Non-pigmented ciliary epithelial cell (primary cell): ENCODE measurements at regions not wholly inside any gene's neighbourhood (a gene's known extent, or its start where the extent isn't known, plus 50 kb on each side); places are given as distances from the start of the nearest gene placed in this dataset.

Source experiments
- DNase-seq: peaks from one replicate; pipeline ENCODE4 v3.0.0-alpha.2; 2010; ENCODE audit warnings: low read depth

DNA sequence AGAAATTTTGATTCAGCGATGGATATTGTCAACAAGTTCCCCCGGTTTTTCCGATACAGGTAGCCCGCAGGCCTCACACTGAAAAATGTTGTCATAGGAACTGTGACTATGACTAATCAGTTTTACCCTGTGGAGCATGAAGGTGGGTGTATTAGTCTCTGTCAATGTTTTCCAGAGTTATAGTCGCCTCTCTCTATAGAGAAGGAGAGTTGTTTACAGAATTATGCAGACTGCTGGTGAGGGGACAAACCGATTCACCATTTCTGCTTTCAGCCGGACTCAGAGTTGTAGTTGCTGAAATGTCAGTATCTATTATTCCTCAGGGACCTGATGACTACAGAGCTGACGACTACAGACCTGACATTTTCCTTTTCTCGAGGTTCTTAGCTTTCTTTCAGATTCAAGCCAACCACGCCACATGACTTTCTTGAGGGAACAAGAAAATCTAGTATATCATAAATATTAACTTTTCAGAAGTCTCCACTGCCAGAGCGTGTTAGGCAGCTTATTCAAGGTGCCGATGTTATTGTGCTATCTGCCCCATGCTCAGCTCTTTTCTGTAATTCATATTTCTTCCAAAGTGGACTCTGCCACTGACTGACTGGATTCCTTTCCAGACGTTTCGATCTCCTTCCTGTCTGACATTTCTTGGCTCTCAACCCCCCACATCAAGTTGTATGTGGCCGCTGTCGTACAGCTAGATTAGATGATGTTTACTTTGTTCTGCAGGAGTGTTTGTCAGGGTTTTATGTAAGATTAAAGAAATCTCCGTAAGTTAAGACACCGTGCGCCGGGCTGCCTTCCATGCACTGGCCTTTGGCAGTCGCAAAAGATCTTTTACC lies 178.1 kb downstream of the FGF1 start:
- no peak for DNase-seq

GRCh38 chr5:142506756-142507155 lies 179.1 kb downstream of the FGF1 start:
- no peak for DNase-seq

- DNase-seq, result no peak
These were observed 179.8 kb downstream of the FGF1 start for GRCh38 chr5:142506046-142506445.

DNA sequence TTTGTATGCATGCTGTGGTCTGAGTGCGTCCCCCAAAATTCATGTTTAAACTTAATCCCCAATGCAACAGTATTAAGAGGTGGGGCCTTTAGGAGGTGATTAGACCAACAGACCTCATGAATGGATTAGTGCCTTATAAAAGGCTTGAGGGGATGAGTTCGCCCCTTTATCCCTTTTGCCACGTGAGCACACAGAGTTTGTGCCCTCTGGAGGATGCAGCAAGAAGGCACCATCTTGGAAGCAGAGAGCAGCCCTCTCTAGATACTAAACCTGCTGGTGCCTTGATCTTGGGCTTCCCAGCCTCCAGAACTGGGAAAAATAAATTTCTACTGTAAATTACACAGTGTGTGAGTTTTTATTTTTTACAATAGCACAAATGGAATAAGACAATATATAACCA lies 177.1 kb upstream of the SPRY4 start:
- no peak for DNase-seq

- no peak for DNase-seq
These were observed 175.5 kb upstream of the SPRY4 start for GRCh38 chr5:142500227-142500905.

- no peak for DNase-seq
These were observed 174.9 kb upstream of the SPRY4 start for GRCh38 chr5:142499591-142500226.

DNA sequence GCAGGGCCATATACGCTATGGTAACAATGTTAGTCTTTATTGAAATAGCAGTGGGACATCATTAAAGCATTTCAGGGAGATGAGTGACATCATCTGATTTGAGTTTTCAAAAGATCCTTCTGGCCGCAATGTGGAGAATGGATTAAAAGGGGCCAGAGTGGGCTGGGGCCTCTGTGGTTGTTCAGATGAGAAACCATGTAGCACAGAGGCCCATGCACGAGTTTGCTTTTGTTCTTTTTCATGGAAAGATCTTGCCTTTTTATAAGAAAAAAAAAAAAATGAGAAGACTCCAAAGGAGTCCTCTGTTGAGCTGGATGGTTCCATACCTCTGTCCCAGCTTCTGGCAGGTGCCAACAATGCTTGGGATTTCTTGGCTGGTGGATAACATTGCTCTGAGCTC lies 173.5 kb upstream of the SPRY4 start:
- DNase-seq, result no peak

DNA sequence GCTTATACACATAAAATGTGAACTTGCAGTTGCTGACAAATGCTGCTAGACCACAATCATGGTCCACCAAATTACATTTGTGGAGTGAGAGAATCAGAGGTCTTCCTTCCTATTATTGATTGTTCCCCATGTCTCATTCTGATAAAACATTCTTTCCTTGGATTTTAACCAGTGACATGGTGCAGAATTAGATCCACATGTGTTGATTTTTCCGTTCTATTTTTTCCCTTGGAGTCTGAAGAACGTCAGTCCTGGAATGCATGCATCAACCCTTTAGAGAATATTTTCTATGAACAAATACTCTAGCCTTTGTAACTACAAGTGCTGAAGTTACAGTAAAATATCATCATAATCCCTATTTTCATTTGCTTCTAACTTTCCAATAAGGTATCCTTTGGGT lies 170.7 kb upstream of the SPRY4 start:
- no peak for DNase-seq

GRCh38 chr5:142493875-142494518 lies 169.2 kb upstream of the SPRY4 start:
- DNase-seq, result no peak

- DNase-seq, result no peak
These were observed 168.0 kb upstream of the SPRY4 start for GRCh38 chr5:142492781-142493281.

- DNase-seq, result no peak
These were observed 166.9 kb upstream of the SPRY4 start for GRCh38 chr5:142491679-142492078.

GRCh38 chr5:142491270-142491669 lies 166.4 kb upstream of the SPRY4 start:
- DNase-seq, result no peak

DNA sequence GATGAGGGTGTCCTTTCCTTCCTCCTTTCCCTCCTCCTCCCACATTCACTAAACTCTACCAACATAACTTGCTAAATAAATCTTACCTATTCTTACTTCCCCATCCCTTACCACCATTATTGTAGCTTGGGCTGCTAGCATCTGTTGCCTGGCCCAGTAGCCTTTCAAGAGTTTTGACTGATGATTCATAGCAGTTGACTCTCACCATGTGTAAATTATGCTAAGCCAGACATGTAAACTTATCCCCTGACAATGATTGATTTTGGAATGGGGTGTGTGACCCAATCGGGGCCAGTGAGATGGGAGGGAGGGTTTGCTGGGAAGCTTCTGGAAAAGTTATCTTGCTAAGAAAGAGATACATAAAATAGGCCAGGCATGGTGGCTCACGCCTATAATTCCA lies 161.8 kb upstream of the SPRY4 start:
- DNase-seq, result no peak

DNA sequence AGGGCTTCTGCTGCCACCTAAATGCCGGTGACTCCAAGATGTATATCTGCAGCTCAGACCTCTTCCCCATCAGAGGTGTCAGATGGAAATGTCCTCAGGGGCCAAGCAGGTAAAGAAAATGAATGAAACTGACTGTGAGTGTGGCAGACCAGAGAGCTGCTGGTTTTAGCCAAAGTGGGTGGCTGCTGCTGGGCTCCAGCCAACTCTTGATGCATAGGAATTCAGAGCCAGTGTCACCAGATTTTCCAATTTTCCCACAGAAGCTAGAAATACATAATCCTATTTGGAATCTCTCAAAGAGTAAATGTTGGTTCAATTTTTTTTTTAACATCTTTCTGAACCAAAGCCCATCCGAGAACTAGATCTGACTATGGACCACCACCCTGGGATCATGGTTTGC lies 161.2 kb upstream of the SPRY4 start:
- no peak for DNase-seq

- DNase-seq, result no peak
These were observed 160.1 kb upstream of the SPRY4 start for GRCh38 chr5:142484821-142485387.

DNA sequence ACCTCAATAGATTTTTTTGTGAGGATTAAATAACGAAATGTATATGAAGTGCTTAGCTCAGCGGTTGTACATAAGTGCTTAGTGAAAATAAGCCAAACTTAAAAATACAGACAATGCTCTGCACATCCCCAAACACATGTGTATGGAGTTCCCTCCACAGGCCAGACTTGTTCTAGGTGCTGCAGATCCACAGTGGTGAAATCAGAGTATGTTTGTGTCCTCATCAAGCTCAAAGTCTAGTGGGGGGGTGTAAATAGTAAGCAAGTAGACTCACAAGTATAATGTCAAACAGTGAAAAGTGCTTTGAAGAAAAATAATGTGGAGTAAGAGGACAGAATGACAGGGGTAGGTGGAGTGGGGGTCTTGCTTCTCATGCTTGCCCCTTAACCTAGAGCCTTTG lies 157.4 kb upstream of the SPRY4 start:
- no peak for DNase-seq

GRCh38 chr5:142481410-142481809 lies 156.6 kb upstream of the SPRY4 start:
- DNase-seq, result no peak

- no peak for DNase-seq
These were observed 155.2 kb upstream of the SPRY4 start for GRCh38 chr5:142479854-142480519.

DNA sequence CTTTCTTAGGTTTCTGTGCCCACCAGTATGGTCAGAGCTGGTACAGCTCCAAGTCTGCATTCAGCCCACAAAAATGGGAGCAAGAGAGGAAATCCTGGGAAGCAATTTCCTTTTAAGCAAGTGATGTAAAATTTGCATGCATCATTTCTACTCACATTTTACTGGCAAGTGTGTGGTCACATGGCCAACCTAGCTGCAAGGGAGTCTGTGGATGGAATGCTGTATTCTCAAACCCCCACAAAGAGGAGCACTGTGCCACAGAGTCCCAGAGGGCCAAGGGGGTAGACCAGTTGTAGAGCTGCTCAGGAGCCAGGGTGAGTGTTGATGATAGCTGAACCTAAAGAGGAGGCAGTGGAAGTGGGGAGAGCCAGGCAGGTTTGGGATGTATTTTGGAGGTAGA lies 154.3 kb upstream of the SPRY4 start:
- no peak for DNase-seq

DNA sequence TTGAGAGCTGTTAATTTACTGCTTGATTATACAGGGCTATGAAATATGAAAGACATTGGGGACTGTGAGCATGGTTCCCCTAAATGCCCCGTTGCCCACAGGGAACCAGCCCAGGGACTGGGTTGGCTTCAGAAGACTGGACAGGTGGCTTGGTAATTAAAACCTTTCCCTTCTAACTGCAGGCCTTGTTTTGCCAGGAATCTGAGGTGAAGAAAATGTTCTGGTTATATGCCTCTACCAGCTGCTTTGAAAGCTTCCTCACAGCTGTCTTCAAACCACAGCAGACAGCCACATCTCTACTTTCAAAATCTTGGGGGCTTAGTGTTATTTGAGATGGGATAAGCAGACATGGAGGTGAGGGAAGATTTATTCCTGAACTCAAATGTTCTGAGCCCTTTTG lies 153.3 kb upstream of the SPRY4 start:
- no peak for DNase-seq

DNA sequence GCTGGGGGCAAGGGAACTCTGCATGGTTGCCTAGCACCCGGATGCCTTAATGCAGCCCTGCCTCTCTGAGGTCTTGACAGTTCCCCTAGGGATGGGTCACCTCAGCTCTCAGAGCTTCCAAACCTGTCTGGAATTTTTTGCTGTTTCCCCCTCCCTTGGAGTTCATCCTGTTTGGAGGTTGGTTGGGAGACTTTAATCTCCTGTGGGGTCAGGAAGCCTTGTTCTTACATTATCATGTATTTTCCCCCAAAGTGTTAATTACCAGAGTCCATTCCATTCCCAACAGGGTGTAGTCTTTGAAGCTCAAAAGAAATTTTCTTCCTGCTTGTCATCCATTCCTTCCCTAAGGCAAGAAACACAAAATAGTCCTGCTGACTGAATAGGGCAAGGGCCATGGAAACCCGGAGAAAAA lies 150.3 kb upstream of the SPRY4 start:
- no peak for DNase-seq
